GM18870 (cell line): ENCODE measurements at regions not wholly inside any gene's neighbourhood (a gene's known extent, or its start where the extent isn't known, plus 50 kb on each side); places are given as distances from the start of the nearest gene placed in this dataset.

ENCODE experiments used
- ATAC-seq: cut with Tn5 transposase; IDR thresholded peaks from one replicate; pipeline ENCODE4 v1.9.1; 2021; ENCODE audit warnings: moderate library complexity; ENCODE audit not compliant: unreplicated experiment

GRCh38 chr2:217749008-217749407 is 253.8 kb downstream of the TNS1 start:
- ATAC-seq, result no peak

DNA sequence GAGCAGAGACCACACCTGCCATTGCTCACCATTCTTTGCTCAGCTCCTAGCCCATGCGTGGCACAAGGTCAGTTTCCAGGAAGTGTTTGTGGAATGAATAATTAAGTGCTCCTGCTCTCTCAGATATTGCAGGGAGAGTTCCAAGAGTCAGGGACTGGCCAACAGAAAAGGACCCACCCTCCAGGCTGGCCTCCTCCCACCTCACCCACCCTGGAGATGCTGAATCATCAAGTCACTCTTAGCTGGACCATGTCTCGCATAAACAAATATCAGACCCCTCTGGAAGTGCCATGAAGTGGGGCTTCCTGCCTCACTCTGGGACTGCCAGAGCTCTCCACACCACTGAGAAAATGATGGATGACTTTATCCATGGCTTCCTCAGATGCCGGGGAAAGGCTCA is 256.0 kb downstream of the TNS1 start:
- ATAC-seq, result no peak

DNA sequence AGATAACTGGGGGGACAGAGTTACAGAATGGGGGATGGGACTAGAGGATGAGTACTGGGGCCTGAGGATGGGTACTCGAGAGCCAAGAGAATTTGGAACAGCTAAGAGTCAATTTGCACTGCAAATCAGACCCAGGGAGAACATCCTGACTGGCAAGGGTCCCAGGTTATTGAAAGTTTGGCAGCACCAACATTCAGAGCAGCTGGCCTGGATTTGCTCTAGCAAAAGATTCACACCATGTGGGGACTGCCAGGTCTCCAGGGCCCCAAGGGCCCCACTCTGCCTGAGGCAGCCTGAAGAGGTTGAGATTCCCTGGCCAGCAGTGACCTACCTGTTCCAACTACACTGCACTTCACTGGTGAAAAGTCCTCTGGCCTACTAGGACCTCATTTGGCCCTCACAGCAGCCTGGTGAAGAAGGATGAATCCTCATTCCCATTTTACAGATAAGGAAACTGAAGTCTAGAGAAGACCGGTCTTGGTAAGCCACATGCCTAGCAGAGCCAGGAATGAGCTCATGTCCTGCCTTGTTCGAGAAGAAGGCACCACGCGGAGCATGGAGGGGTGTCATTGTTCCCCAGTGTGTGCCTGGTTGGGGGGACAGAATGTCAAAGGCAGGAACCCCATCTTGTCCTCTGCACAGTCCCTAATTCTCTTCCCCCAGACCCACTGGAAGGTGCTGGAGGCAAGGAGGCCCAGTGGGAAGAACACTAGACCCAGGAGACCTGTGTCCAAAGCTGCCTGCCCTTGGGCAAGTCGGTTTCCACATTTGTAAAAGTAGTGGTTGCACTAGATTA is 258.6 kb downstream of the TNS1 start:
- no peak for ATAC-seq

DNA sequence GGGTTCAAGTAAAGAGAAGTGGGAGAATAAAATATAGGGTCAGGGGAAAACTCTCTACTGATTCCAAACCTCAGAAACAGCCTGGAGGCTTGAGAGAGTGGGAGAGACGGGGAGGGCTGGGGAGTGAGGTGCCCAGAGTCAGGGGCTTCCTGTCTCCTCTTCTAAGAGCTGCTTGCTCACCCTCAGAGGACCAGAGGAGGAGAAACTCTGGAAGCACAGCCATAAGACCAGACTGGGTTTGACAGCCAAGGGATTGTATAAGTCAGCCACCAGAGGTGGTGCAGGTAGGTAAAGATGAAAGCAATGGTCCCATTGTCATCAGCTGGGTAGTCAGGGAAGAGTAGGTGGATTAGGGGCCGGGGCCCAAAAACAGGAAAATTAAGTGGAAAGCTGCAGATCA is 259.4 kb downstream of the TNS1 start:
- no peak for ATAC-seq

DNA sequence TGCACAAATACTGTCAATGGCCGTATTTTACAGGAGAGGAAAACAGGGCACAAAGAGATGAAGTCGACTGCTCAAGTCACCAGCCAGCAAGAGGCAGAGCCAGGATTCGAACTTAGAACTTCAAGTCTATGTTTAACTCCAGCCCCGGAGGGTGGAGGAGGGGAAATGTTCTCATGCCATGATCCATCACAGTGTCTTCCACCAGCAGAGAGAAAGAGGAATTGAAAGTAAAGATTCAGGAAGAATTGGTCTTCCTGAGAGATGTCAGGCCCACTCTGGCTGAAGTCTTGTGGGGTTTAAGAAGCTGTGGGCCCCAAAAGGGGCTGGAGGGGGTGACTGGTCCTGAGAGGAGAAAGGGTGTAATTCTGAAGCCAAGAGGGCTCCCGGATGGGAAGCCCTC is 260.0 kb downstream of the TNS1 start:
- no peak for ATAC-seq

DNA sequence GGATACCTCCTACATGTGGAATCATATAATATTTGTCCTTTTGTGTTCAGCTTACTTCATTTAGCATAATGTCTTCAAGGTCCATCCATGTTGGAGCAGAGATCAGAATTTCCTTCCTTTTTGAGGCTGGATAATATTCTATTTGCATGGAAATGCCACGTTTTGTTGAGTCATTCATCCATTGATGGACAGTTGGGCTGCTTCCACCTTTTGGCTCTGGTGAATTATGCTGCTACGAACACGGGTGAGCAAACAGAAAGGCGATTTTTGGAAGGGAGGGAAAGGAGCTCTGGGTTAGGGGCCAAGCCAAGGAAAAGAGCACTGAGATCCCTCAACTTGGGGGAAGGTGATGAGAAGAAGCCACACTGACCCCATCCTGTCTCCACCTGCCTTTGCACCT is 260.5 kb downstream of the TNS1 start:
- ATAC-seq, result no peak

DNA sequence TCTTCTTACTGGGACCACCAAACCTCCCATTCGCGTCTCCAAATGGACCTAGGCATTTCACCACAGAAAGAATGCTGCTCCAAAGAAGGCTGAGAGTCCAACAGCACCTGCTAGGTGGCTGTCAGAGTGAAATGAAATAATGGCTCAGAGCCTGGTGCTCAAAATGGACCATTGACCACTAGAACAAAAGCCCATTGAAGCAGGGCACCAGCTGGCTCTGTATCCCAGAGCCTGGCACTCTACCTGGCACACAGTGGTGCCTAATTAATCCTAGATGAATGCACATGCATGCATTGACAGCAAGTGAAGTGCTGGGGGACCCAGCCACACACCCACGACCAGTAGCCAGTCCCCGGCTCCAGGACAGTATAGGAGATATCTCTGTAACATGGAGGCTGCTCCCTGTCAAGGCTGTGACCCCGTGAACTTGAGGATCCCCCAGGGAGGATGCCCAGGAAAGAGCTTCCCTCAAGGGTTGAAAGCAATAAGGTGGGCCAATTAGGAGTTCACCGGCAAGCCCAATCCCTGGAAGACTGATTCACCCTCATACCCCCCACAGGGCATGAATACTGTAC is 261.3 kb downstream of the TNS1 start:
- ATAC-seq, result no peak

DNA sequence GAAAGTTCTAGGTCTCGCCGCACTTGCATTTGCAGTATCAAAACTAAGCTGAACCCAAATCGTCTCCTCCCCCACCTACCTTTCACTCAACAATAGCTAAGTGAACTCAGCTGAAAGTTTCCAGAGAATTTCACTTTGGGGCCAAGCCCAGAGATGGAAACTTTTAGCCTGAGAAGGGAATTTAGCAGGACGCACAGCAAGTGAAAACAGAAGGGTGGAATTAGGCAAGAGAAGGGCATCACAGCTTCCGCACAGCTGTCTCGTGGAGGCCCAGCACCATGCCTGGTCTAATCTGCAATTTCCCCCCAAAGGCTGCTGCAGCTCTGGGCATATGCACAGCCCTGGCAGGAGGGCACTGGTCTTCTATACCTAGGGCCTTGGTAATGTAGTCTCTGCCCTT is 262.0 kb downstream of the TNS1 start:
- no peak for ATAC-seq

GRCh38 chr2:217740178-217740577 is 262.6 kb downstream of the TNS1 start:
- ATAC-seq, result no peak

GRCh38 chr2:217739741-217740140 is 263.1 kb downstream of the TNS1 start:
- ATAC-seq, result no peak

DNA sequence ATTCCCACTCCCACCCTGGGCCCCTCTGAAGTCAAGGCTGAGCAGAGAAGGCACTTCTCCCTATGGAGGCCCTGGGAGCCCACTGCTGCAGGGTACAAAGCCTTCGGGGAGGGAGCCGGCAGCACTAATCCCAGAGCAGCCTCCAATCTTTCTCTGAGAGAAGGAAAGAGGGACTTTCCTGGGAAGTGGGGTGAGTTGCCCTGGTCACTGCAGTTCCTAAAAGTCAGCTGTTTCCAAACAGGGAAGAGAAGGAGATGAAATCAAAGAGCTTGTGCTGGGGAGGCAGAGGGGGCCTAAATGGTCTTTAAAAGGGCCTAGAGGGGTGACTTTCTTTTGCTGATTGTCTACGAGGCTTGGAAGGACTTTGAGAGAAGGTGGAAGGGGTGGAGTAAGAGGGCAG is 264.7 kb downstream of the TNS1 start:
- no peak for ATAC-seq

DNA sequence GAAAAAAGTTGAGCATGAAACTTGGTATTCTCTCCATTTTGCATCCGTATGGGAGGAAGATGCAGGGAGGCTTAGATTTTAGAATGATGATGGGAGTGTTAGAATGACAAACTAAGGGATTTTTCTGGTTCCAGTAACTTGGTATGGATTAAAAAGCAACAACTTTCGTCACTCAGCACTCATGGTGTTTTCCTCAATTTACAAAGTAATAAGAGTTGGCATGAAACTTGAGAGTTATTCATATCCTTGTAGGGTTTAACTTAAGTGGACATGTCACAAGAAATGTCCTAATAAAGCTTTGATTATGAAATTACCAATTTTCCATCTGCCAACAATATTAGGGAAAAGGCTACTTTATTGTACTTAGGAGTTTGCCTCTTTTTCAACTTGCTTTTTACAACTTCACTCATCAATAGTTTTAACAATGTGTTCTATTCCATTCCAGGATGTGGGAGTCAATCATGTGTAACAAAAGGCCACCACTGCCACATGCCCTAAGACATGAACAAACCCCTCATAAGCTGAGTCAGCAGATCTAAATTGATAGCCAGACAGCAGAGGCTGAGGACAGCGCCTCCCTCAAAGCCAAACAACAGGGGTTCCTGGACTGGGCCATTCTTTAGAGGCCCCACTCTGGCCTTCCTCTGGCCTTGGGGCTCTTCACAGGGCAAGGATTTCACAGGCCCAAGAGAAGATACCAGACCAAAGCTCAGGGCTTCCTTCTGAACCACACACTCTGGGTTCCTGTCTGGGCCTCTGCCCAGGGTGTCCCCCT is 265.8 kb downstream of the TNS1 start:
- no peak for ATAC-seq

GRCh38 chr2:217735899-217736298 is 266.9 kb downstream of the TNS1 start:
- ATAC-seq, result no peak

DNA sequence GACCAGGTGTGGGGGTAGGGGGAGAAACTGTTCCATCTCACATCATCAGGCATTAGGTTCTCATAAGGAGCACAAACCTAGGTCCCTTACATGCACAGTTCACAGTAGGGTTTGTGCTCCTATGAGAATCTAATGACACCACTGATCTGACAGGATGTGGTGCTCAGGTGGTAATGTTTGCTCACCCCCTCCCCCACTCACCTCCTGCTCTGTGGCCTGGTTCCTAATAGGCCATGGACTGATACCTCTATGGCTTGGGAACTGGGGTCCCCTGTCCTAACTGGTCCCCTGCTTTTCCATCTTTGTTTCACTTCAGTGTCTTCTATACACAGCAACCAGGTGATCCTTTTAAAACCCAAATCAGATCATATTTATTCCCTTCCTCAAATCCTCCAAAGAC is 267.8 kb downstream of the TNS1 start:
- ATAC-seq, result no peak

- ATAC-seq, result no peak
Measured at GRCh38 chr2:217733461-217733860, 269.3 kb downstream of the TNS1 start.

DNA sequence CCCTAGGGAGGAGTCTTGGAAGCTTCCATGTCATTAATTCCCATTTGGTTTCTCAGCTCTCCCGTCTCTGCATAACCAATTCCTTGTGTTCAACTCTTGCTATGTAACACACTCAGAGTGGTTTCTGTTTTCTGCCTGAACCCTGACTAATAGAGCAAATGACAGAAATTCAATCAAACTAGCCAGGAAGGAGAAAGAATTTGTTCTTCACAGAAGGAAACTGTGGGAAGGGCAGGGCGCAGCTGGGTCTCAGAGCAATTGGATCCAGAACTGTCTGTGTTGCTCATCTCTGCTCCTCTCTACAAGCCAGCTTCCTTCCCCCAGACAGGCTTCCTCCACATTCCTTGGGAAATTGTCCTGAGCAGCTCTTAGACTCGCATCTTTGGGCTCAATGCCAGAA is 269.8 kb downstream of the TNS1 start:
- ATAC-seq, result no peak

- no peak for ATAC-seq
Measured at GRCh38 chr2:217731805-217732204, 271.0 kb downstream of the TNS1 start.

GRCh38 chr2:217729421-217730053 is 273.3 kb downstream of the TNS1 start:
- no peak for ATAC-seq

DNA sequence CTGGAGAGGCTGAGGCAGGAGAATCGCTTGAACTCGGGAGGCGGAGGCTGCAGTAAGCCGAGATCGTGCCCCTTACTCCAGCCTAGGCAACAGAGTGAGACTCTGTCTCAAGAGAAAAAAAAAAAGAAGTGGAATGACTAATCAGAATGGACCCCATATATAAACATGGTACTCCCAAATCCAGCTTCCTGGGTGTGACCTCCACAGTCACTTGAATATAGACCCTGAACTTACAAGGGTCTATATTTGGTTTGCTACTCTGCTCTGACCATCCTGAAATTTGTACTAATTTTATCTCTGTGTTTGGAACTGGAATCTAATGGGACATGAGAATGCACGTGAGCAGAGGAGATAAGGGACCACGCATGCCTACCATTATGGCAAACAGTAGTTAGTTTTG is 275.0 kb downstream of the TNS1 start:
- ATAC-seq, result no peak

GRCh38 chr2:217725409-217725808 is 277.4 kb downstream of the TNS1 start:
- no peak for ATAC-seq

GRCh38 chr2:217724471-217724870 is 278.3 kb downstream of the TNS1 start:
- no peak for ATAC-seq

DNA sequence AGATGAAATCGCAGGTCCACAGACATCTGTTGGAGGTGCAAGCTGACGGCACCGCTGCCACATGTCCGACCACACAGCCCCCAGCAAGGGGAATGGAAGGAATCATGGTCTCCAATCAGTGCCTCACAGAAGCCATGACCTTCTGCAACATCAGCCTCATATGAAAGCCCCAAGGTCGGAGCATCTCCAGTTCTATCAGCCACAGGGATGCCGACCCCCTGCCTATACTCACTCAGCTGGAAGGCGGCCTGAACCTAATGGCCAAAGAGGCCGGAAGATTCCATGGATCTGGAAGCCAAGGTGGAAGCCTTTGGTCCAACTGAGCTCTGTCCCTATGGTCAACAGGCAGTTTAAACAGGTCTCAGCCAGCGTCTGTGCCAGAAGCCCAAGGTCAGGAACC is 278.8 kb downstream of the TNS1 start:
- ATAC-seq, result no peak
